ENCODE measurements at regions not wholly inside any gene's neighbourhood (a gene's known extent, or its start where the extent isn't known, plus 50 kb on each side); places are given as distances from the start of the nearest gene placed in this dataset.

DNA sequence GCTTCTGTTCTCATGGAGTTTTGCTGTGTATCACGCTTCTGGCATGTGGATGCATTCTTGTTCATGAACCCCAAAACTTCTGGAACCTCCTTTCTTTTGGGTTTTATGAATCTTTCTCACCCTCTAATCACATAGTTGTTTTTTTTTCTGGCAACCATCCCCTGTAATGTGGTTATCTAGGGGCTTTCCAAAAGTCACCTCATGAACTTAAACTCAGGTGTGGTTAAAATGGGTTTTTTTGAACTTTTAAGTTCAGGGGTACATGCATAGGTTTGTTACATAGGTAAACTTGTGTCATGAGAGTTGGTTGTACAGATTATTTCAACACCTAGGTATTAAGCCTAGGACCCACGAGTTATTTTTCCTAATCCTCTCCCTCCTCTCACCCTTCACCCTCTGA, 1099.4 kb upstream of the SLIT2 start:
- no peak overlapping the region for H3K9ac ChIP-seq (ENCODE audit: low read length)
- DNase-seq (ENCODE audit: low read depth) = no peak
- H3K27me3 ChIP-seq (replicated peaks; ENCODE audit: control insufficient read depth, insufficient read depth, low read length) = no peaks in the 10 kb centered on the region
- H3K4me3 ChIP-seq (ENCODE audit: low read length) = no peak overlapping the region
- H3K9me3 ChIP-seq (ENCODE audit: control insufficient read depth, low read length) = peaks cover 11% of the 10 kb centered on the region
- H3K4me1 ChIP-seq (ENCODE audit: control insufficient read depth, insufficient read depth, low read length) = no peaks in the 10 kb centered on the region
- H3K36me3 ChIP-seq (ENCODE audit: control insufficient read depth, insufficient read depth, low read length, severe bottlenecking) = no peaks in the 10 kb centered on the region

DNA sequence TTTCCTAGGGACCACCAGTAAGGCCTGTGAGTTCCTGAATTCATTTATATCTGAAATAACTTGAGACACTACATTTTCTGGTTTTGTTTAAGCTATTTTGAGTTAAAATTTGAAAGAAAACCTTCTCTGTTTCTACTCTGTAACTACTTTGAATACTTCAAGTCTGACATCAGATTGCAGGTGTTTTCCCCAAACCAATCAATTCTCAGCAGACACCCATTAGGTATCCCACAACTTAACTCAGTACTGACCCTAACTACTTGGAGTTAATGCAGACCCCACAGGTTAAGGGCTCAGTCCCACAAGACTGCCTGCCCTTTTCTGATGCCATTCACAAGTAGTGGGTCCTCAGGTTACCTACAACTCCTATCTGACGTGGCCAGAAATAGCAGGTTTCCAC, 1100.0 kb upstream of the SLIT2 start:
- Histone ChIP-seq H3K4me3 (ENCODE audit: low read length) (no peak overlapping the region), H3K27me3 (replicated peaks; ENCODE audit: control insufficient read depth, insufficient read depth, low read length) (no peaks in the 10 kb centered on the region), H3K9ac (ENCODE audit: low read length) (no peak overlapping the region), H3K9me3 (ENCODE audit: control insufficient read depth, low read length) (peaks cover 11% of the 10 kb centered on the region), H3K4me1 (ENCODE audit: control insufficient read depth, insufficient read depth, low read length) (no peaks in the 10 kb centered on the region), H3K36me3 (ENCODE audit: control insufficient read depth, insufficient read depth, low read length, severe bottlenecking) (no peaks in the 10 kb centered on the region)
- DNase-seq (ENCODE audit: low read depth) = no peak

- Histone ChIP-seq H3K36me3 (ENCODE audit: control insufficient read depth, insufficient read depth, low read length, severe bottlenecking) (no peaks in the 10 kb centered on the region), H3K9ac (ENCODE audit: low read length) (no peak overlapping the region), H3K4me1 (ENCODE audit: control insufficient read depth, insufficient read depth, low read length) (no peaks in the 10 kb centered on the region), H3K4me3 (ENCODE audit: low read length) (no peak overlapping the region), H3K27me3 (replicated peaks; ENCODE audit: control insufficient read depth, insufficient read depth, low read length) (no peaks in the 10 kb centered on the region), H3K9me3 (ENCODE audit: control insufficient read depth, low read length) (no peaks in the 10 kb centered on the region)
- DNase-seq (ENCODE audit: low read depth) = no peak
Observed at GRCh38 chr4:19146038-19146437, 1105.7 kb upstream of the SLIT2 start.

DNA sequence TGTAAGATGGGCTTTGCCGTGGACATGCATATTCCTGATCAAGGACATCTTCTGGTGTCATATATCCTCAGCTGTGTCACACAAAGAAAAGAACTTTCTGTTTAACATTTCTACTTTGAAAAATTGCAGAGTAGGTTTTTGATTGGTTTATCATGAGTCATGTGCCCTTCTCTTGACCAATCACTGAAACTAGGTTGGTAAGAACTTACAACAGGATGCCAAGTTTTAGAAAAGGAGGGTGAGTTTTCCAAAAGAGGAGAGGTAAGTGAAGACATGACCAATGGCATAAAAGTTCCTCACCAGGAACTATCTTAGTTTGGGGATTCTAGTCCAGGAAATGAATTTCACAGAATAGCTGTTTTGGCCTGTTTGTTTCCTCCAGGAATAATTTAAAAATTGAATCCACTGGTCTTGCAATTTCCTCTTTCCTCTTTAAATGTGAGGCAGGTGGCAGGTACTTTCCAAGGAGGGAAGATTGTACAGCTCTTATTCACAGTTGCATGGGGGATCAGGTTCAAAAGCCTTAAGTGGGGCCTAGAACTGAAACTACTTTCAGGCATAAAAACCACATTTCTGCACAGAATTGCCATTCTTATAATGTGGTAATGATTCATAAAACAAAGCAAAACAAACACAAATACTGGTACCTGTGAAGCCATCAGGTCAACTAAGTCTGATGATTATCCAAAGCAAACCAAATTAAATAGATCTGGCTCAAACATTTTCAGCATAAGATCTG, 1114.5 kb upstream of the LCORL start:
- Histone ChIP-seq H3K9me3 (ENCODE audit: control insufficient read depth, low read length) (no peaks in the 10 kb centered on the region), H3K4me3 (ENCODE audit: low read length) (no peak overlapping the region), H3K36me3 (ENCODE audit: control insufficient read depth, insufficient read depth, low read length, severe bottlenecking) (no peaks in the 10 kb centered on the region), H3K27me3 (replicated peaks; ENCODE audit: control insufficient read depth, insufficient read depth, low read length) (no peaks in the 10 kb centered on the region), H3K9ac (ENCODE audit: low read length) (no peak overlapping the region), H3K4me1 (ENCODE audit: control insufficient read depth, insufficient read depth, low read length) (no peaks in the 10 kb centered on the region)
- DNase-seq (ENCODE audit: low read depth) = no peak

DNA sequence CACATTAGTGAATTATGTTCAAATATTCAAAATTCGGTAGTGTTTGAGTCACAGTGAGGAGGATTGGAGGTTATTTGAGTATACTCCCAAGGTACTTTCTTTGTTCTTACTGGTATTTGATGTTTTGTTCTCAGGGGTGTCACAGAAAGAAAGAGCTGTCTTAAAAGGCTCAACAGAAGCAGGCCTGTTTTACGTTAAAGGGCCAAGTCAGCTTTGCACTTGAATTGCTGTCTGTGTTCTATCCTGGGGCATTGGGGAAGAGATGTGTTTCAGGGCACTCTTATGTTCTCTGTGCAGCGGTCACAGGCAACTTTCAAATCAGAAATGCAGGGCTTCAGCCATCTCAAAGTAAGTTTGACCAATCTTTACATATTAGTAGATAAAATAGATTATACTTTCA, 1113.1 kb upstream of the LCORL start:
- Histone ChIP-seq H3K36me3 (ENCODE audit: control insufficient read depth, insufficient read depth, low read length, severe bottlenecking) (no peaks in the 10 kb centered on the region), H3K4me3 (ENCODE audit: low read length) (no peak overlapping the region), H3K9me3 (ENCODE audit: control insufficient read depth, low read length) (no peaks in the 10 kb centered on the region), H3K9ac (ENCODE audit: low read length) (no peak overlapping the region), H3K27me3 (replicated peaks; ENCODE audit: control insufficient read depth, insufficient read depth, low read length) (no peaks in the 10 kb centered on the region), H3K4me1 (ENCODE audit: control insufficient read depth, insufficient read depth, low read length) (no peaks in the 10 kb centered on the region)
- no peak for DNase-seq (ENCODE audit: low read depth)

GRCh38 chr4:19133315-19133714, 1111.8 kb upstream of the LCORL start:
- no peak for DNase-seq (ENCODE audit: low read depth)
- Histone ChIP-seq H3K27me3 (replicated peaks; ENCODE audit: control insufficient read depth, insufficient read depth, low read length) (no peaks in the 10 kb centered on the region), H3K9me3 (ENCODE audit: control insufficient read depth, low read length) (no peaks in the 10 kb centered on the region), H3K36me3 (ENCODE audit: control insufficient read depth, insufficient read depth, low read length, severe bottlenecking) (no peaks in the 10 kb centered on the region), H3K9ac (ENCODE audit: low read length) (no peak overlapping the region), H3K4me3 (ENCODE audit: low read length) (no peak overlapping the region), H3K4me1 (ENCODE audit: control insufficient read depth, insufficient read depth, low read length) (no peaks in the 10 kb centered on the region)

GRCh38 chr4:19130866-19131265, 1109.3 kb upstream of the LCORL start:
- no peaks in the 10 kb centered on the region for H3K36me3 ChIP-seq (ENCODE audit: control insufficient read depth, insufficient read depth, low read length, severe bottlenecking)
- no peak overlapping the region for H3K9ac ChIP-seq (ENCODE audit: low read length)
- H3K4me3 ChIP-seq (ENCODE audit: low read length) = no peak overlapping the region
- H3K9me3 ChIP-seq (ENCODE audit: control insufficient read depth, low read length) = no peaks in the 10 kb centered on the region
- H3K27me3 ChIP-seq (replicated peaks; ENCODE audit: control insufficient read depth, insufficient read depth, low read length) = no peaks in the 10 kb centered on the region
- H3K4me1 ChIP-seq (ENCODE audit: control insufficient read depth, insufficient read depth, low read length) = no peaks in the 10 kb centered on the region
- DNase-seq (ENCODE audit: low read depth) = no peak

DNA sequence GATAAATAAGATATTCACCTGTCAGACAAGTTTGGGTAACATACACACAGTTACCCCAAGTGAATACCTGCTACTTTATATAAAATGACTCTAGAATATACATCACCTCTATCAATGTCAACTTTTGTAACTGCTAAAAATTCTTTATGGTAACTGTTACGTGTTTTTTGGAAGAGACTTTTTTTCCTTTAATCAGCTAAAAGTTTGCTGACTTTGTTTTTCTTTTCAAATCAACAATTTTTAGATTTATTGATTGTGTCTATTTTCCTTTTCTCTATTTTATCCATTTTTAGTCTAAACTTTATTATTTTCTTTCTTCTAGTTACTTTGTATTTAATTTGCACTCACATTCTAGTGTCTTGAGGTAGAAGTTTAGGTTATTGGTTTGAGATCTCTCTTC, 1106.6 kb upstream of the LCORL start:
- Histone ChIP-seq H3K4me1 (ENCODE audit: control insufficient read depth, insufficient read depth, low read length) (no peaks in the 10 kb centered on the region), H3K27me3 (replicated peaks; ENCODE audit: control insufficient read depth, insufficient read depth, low read length) (no peaks in the 10 kb centered on the region), H3K9me3 (ENCODE audit: control insufficient read depth, low read length) (no peaks in the 10 kb centered on the region), H3K4me3 (ENCODE audit: low read length) (no peak overlapping the region), H3K36me3 (ENCODE audit: control insufficient read depth, insufficient read depth, low read length, severe bottlenecking) (no peaks in the 10 kb centered on the region), H3K9ac (ENCODE audit: low read length) (no peak overlapping the region)
- no peak for DNase-seq (ENCODE audit: low read depth)

GRCh38 chr4:19126903-19127302, 1105.3 kb upstream of the LCORL start:
- no peak for DNase-seq (ENCODE audit: low read depth)
- Histone ChIP-seq H3K4me1 (ENCODE audit: control insufficient read depth, insufficient read depth, low read length) (no peaks in the 10 kb centered on the region), H3K27me3 (replicated peaks; ENCODE audit: control insufficient read depth, insufficient read depth, low read length) (no peaks in the 10 kb centered on the region), H3K9me3 (ENCODE audit: control insufficient read depth, low read length) (no peaks in the 10 kb centered on the region), H3K4me3 (ENCODE audit: low read length) (no peak overlapping the region), H3K36me3 (ENCODE audit: control insufficient read depth, insufficient read depth, low read length, severe bottlenecking) (no peaks in the 10 kb centered on the region), H3K9ac (ENCODE audit: low read length) (no peak overlapping the region)

DNA sequence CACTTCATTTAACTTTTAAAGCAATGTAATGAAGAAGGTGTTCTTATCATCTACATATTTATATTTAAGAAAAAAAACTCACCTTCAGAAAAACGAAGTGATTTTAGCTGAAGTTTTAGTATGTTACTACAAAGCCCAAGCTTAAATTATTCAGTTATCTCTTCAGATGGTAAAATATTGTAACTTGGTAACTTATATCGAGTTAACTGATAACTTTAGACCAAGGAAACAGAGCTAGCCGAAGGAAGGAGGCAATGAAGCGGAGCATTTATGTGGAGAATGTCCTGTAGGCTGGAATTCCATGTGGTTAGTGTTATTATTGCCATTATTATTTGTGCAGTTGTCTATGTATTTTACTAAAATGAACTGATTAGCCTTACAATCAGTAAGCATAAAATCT, 1102.1 kb upstream of the LCORL start:
- Histone ChIP-seq H3K4me3 (ENCODE audit: low read length) (no peak overlapping the region), H3K36me3 (ENCODE audit: control insufficient read depth, insufficient read depth, low read length, severe bottlenecking) (no peaks in the 10 kb centered on the region), H3K4me1 (ENCODE audit: control insufficient read depth, insufficient read depth, low read length) (no peaks in the 10 kb centered on the region), H3K27me3 (replicated peaks; ENCODE audit: control insufficient read depth, insufficient read depth, low read length) (no peaks in the 10 kb centered on the region), H3K9me3 (ENCODE audit: control insufficient read depth, low read length) (no peaks in the 10 kb centered on the region), H3K9ac (ENCODE audit: low read length) (no peak overlapping the region)
- DNase-seq (ENCODE audit: low read depth) = no peak

DNA sequence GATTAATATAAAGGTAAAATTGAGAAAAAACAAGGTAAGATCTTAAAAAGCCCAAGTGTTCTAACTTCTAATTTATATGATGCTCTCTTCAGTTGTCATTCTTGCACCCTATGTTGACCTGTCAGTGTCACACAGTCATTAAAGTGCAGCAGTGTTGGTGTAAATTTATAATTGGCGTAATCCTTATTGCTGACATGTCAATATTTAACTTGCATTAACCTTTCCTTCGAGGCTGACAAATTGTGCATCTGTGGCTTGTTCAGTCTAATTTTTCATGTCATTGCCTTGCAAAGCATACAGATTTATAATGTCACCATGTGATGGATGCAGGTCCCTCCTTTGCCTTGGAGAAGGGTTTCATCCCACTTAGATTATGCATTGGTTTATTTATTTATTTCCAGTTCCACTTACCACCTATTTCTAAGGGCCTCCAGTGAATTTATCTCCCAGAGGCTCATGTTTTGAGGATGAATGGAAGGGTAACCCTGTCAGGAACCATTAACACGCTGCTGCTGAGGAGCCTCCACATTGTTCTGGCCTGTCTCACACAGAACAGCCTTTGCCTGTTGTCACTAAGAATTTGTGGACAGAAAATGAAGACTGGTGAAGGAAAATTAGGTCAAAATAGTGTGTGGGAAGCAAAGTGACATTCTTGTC, 1098.5 kb upstream of the LCORL start:
- no peak for DNase-seq (ENCODE audit: low read depth)
- Histone ChIP-seq H3K36me3 (ENCODE audit: control insufficient read depth, insufficient read depth, low read length, severe bottlenecking) (no peaks in the 10 kb centered on the region), H3K9me3 (ENCODE audit: control insufficient read depth, low read length) (no peaks in the 10 kb centered on the region), H3K27me3 (replicated peaks; ENCODE audit: control insufficient read depth, insufficient read depth, low read length) (no peaks in the 10 kb centered on the region), H3K4me3 (ENCODE audit: low read length) (no peak overlapping the region), H3K4me1 (ENCODE audit: control insufficient read depth, insufficient read depth, low read length) (no peaks in the 10 kb centered on the region), H3K9ac (ENCODE audit: low read length) (no peak overlapping the region)

- Histone ChIP-seq H3K36me3 (ENCODE audit: control insufficient read depth, insufficient read depth, low read length, severe bottlenecking) (no peaks in the 10 kb centered on the region), H3K9me3 (ENCODE audit: control insufficient read depth, low read length) (no peaks in the 10 kb centered on the region), H3K9ac (ENCODE audit: low read length) (no peak overlapping the region), H3K4me3 (ENCODE audit: low read length) (no peak overlapping the region), H3K4me1 (ENCODE audit: control insufficient read depth, insufficient read depth, low read length) (no peaks in the 10 kb centered on the region), H3K27me3 (replicated peaks; ENCODE audit: control insufficient read depth, insufficient read depth, low read length) (no peaks in the 10 kb centered on the region)
- DNase-seq (ENCODE audit: low read depth) = no peak
Observed at GRCh38 chr4:19117022-19117421, 1095.5 kb upstream of the LCORL start.
